MCF 10A (cell line): ENCODE measurements at regions not wholly inside any gene's neighbourhood (a gene's known extent, or its start where the extent isn't known, plus 50 kb on each side); places are given as distances from the start of the nearest gene placed in this dataset.
A peak's percentile ranks its signal among the peaks of the same experiment; 100 is the strongest.

Source experiments
- BruUV-seq: library from RNA; stranded (reverse); fragments of 400-500 nt; replicated peaks from 2 replicates; lab custom pipeline; 2021; lab: Mats Ljungman, UMichigan
- CTCF ChIA-PET: fragments of 300-600 bp; sonication (Branson Sonifier 250); formaldehyde crosslinking; extraction: SDS; loops from one replicate; lab custom pipeline; 2021; ENCODE audit warnings: antibody characterized with exemption, inconsistent platforms; lab: Yijun Ruan, JAX
- POLR2A ChIA-PET: fragments of 300-600, 350-650 bp; sonication (Branson Sonifier 250); formaldehyde crosslinking; extraction: SDS; loops from one replicate; lab custom pipeline; 2020; ENCODE audit warnings: antibody characterized with exemption, inconsistent platforms; lab: Yijun Ruan, JAX
- DNase-seq: peaks from one replicate; pipeline ENCODE4 v3.0.0-alpha.2; 2018; ENCODE audit not compliant: unreplicated experiment
- H3K27ac Mint-ChIP-seq: one replicate; pipeline ENCODE4 v1.8.0; 2022; ENCODE audit warnings: mild to moderate bottlenecking, low read depth, mixed read lengths; ENCODE audit not compliant: unreplicated experiment
- H3K27me3 Mint-ChIP-seq: one replicate; pipeline ENCODE4 v1.8.0; 2022; ENCODE audit warnings: mixed read lengths; ENCODE audit not compliant: insufficient read depth, unreplicated experiment
- H3K36me3 Mint-ChIP-seq: one replicate; pipeline ENCODE4 v1.8.0; 2022; ENCODE audit warnings: mild to moderate bottlenecking, moderate library complexity, mixed read lengths; ENCODE audit not compliant: insufficient read depth, unreplicated experiment
- H3K4me1 Mint-ChIP-seq: one replicate; pipeline ENCODE4 v1.8.0; 2022; ENCODE audit warnings: mixed read lengths; ENCODE audit not compliant: insufficient read depth, unreplicated experiment
- H3K4me3 Mint-ChIP-seq: one replicate; pipeline ENCODE4 v1.8.0; 2022; ENCODE audit warnings: mild to moderate bottlenecking, moderate library complexity, mixed read lengths; ENCODE audit not compliant: unreplicated experiment
- H3K9me3 Mint-ChIP-seq: one replicate; pipeline ENCODE4 v1.8.0; 2022; ENCODE audit warnings: mixed read lengths; ENCODE audit not compliant: unreplicated experiment
- intact Hi-C: fragments of 100-400 bp; cut with micrococcal nuclease; formaldehyde crosslinking; loops from 2 replicates; pipeline ENCODE4 v1.14.1; 2022
- TF ChIP-seq, protein P1 (sequence below): fragments of 200-600 bp; IDR thresholded peaks from one replicate; pipeline ENCODE4 v1.8.0; 2022; ENCODE audit warnings: antibody characterized with exemption, mild to moderate bottlenecking; ENCODE audit not compliant: unreplicated experiment

DNA sequence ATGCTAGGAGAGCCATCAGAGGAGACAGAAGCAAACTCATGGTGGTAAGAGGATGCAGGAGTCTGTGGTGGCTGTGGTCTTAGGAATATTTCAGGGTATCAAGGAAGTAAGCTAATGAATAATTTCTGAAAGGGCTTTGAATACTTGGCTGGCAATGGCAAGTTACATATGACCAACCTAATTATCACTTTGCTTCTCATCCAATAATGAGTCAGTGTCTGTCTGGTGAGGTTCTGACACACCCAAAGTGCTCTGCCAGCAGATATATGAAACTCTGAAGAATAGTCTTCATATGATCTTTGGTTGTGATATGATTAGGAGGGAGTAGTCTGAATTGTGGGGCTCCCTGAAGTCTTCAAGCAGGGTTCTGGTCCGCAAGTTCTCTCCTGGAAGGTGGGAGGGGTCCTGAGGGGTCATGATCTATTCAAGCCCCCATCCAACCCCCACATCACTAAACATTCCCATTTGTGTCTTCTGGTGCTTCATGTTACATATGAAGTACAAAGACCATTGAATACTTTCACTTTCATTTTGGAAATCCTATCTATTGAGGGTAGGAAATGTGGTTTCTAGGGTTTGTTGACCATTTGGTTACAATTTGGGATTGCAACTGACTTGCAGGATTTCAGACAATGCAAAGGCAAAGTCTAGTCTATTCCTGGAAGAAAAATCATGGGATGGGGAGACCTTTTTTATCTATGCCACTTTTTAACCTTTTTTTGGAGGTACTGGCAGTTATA lies 199.9 kb upstream of the CDKN2B start:
- peak; percentile 22 for DNase-seq
- POLR2A ChIA-PET = no interaction called here
- Mint-ChIP-seq H3K27ac (peak overlapping the region; percentile 42), H3K36me3 (no peaks in the 10 kb centered on the region), H3K4me3 (no peak overlapping the region), H3K9me3 (no peaks in the 10 kb centered on the region), H3K4me1 (peaks cover 18% of the 10 kb centered on the region), H3K27me3 (no peaks in the 10 kb centered on the region)
- BruUV-seq = TSS peak; percentile 74
- intact Hi-C loops = no loop called here
- TF ChIP-seq, protein P1, sequence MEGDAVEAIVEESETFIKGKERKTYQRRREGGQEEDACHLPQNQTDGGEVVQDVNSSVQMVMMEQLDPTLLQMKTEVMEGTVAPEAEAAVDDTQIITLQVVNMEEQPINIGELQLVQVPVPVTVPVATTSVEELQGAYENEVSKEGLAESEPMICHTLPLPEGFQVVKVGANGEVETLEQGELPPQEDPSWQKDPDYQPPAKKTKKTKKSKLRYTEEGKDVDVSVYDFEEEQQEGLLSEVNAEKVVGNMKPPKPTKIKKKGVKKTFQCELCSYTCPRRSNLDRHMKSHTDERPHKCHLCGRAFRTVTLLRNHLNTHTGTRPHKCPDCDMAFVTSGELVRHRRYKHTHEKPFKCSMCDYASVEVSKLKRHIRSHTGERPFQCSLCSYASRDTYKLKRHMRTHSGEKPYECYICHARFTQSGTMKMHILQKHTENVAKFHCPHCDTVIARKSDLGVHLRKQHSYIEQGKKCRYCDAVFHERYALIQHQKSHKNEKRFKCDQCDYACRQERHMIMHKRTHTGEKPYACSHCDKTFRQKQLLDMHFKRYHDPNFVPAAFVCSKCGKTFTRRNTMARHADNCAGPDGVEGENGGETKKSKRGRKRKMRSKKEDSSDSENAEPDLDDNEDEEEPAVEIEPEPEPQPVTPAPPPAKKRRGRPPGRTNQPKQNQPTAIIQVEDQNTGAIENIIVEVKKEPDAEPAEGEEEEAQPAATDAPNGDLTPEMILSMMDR = no peak
- CTCF ChIA-PET = interaction anchor here (0.8 kb wide), 1 partner anchor 18 kb away, joined by 3 read pairs; no protein-coding TSS in a partner anchor

DNA sequence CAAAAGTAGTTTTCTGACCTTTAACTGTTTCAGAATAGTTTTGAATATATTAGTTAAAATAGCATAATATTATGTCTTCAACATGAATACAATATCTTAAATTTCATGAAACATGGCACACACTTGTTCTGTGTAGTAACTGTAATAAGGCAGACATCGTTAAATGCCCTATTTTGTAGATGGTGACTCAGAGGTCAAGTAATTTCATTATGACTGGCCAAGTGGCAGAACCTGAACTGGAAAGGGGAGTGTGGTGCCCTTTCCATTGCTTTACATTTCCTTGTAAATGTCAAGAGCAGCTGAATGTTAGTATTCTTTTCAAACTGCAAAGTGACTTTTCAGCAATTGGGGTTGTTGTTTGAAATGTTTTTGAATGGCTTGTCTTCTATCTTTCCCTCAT lies 201.2 kb upstream of the CDKN2B start:
- TF ChIP-seq, protein P1 = no peak
- Mint-ChIP-seq H3K9me3 (no peaks in the 10 kb centered on the region), H3K36me3 (no peaks in the 10 kb centered on the region), H3K27ac (no peak overlapping the region), H3K4me1 (peaks cover 17% of the 10 kb centered on the region), H3K4me3 (no peak overlapping the region), H3K27me3 (no peaks in the 10 kb centered on the region)
- BruUV-seq = no TSS peak
- ChIA-PET POLR2A (interaction anchor here (1.5 kb wide), 1 partner anchor 521 kb away, joined by 3 read pairs; no protein-coding TSS in a partner anchor), CTCF (interaction anchor here (0.5 kb wide), 1 partner anchor 43 kb away, joined by 5 read pairs; no protein-coding TSS in a partner anchor)
- intact Hi-C loops = loop anchor here (5.0 kb wide), 4 partner anchors 38 to 653 kb away; no protein-coding TSS in a partner anchor
- peak; percentile 27 for DNase-seq

DNA sequence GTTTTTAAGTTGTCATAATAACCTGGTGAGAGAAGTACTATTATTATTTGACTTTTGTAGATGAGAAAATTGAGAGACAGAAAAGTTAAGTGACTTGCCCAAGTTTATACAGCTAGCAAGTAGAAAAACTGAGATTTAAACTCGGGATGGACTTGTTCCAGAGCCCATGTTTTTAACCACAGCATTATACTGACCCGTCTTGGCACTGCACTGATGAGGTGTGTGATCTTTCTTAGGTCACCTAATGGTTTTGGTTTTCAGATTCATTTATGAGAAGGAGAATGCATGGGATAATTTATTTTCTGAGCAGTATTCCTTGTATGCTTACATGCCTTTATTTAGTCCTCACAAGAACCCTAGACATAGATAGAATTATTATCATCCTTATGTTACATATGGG lies 201.8 kb upstream of the CDKN2B start:
- BruUV-seq = no TSS peak
- H3K9me3 Mint-ChIP-seq = no peaks in the 10 kb centered on the region
- CTCF ChIA-PET = interaction anchor here (0.5 to 0.7 kb wide), 2 partner anchors 44 to 502 kb away, joined by 4 to 5 read pairs; no protein-coding TSS in a partner anchor
- TF ChIP-seq, protein P1 = no peak
- H3K27me3 Mint-ChIP-seq = no peaks in the 10 kb centered on the region
- no peak overlapping the region for H3K4me3 Mint-ChIP-seq
- peaks cover 17% of the 10 kb centered on the region for H3K4me1 Mint-ChIP-seq
- POLR2A ChIA-PET = interaction anchor here (1.5 kb wide), 1 partner anchor 522 kb away, joined by 3 read pairs; no protein-coding TSS in a partner anchor
- intact Hi-C loops = loop anchor here (5.0 kb wide), 4 partner anchors 39 to 654 kb away; no protein-coding TSS in a partner anchor
- DNase-seq = no peak
- no peaks in the 10 kb centered on the region for H3K36me3 Mint-ChIP-seq
- no peak overlapping the region for H3K27ac Mint-ChIP-seq
